WTC11 (cell line): ENCODE measurements at regions not wholly inside any gene's neighbourhood (a gene's known extent, or its start where the extent isn't known, plus 50 kb on each side); places are given as distances from the start of the nearest gene placed in this dataset.

ENCODE experiments used
- ATAC-seq: fragments of 200-7000 bp; cut with Tn5 transposase; 2 replicates; pipeline ENCODE4 v1.10.0; 2021; ENCODE audit warnings: mild to moderate bottlenecking, moderate library complexity
- CTCF ChIA-PET: fragments of 300-600 bp; sonication (Branson Sonifier 250); formaldehyde crosslinking; loops from one replicate; lab custom pipeline; 2021; ENCODE audit warnings: antibody characterized with exemption; lab: Charles Lee
- POLR2A ChIA-PET: fragments of 350-600 bp; sonication (Branson Sonifier 250); formaldehyde crosslinking; loops from one replicate; lab custom pipeline; 2021; ENCODE audit warnings: antibody characterized with exemption; lab: Charles Lee
- DNase-seq: peaks from one replicate; pipeline ENCODE4 v3.0.0; 2021; ENCODE audit warnings: low spot score
- H3K27ac Mint-ChIP-seq: 2 replicates; pipeline ENCODE4 v1.8.0; 2021; ENCODE audit warnings: mixed read lengths
- H3K27me3 Mint-ChIP-seq: 2 replicates; pipeline ENCODE4 v1.8.0; 2021; ENCODE audit warnings: low read depth, mild to moderate bottlenecking, moderate library complexity, mixed read lengths
- H3K36me3 Mint-ChIP-seq: 2 replicates; pipeline ENCODE4 v1.8.0; 2021; ENCODE audit warnings: mixed read lengths
- H3K4me1 Mint-ChIP-seq: 2 replicates; pipeline ENCODE4 v1.8.0; 2022; ENCODE audit warnings: mixed read lengths
- H3K4me3 Mint-ChIP-seq: 2 replicates; pipeline ENCODE4 v1.8.0; 2021; ENCODE audit warnings: mild to moderate bottlenecking, moderate library complexity, mixed read lengths
- H3K9me3 Mint-ChIP-seq: 2 replicates; pipeline ENCODE4 v1.8.0; 2021; ENCODE audit warnings: mixed read lengths
- CREM ChIP-seq: sonication (generic); formaldehyde crosslinking; IDR thresholded peaks from 2 replicates; pipeline ENCODE4 v1.8.1; 2022; ENCODE audit warnings: mild to moderate bottlenecking, missing genetic modification reagents, moderate library complexity
- FOXJ3 ChIP-seq: sonication (generic); formaldehyde crosslinking; IDR thresholded peaks from 2 replicates; pipeline ENCODE4 v1.9.0; 2021; ENCODE audit warnings: missing genetic modification reagents, mild to moderate bottlenecking, borderline replicate concordance
- FOXP1 ChIP-seq: sonication (generic); formaldehyde crosslinking; IDR thresholded peaks from 2 replicates; pipeline ENCODE4 v1.8.0; 2022; ENCODE audit warnings: missing genetic modification reagents, mild to moderate bottlenecking, moderate library complexity, borderline replicate concordance
- GRHL2 ChIP-seq: fragments of 250-450 bp; sonication (Bioruptor Pico); IDR thresholded peaks from 2 replicates; pipeline ENCODE4 v1.8.0; 2022; ENCODE audit warnings: mild to moderate bottlenecking, moderate library complexity; ENCODE audit not compliant: insufficient replicate concordance, severe bottlenecking
- IRF2 ChIP-seq: sonication (generic); formaldehyde crosslinking; IDR thresholded peaks from 2 replicates; pipeline ENCODE4 v1.8.0; 2022; ENCODE audit warnings: low read depth, missing genetic modification reagents, borderline replicate concordance
- KAT7 ChIP-seq: sonication (generic); formaldehyde crosslinking; IDR thresholded peaks from 2 replicates; pipeline ENCODE4 v1.8.1; 2023; ENCODE audit warnings: missing genetic modification reagents, mild to moderate bottlenecking, borderline replicate concordance
- PRRX2 ChIP-seq: fragments of 250-450 bp; sonication (Bioruptor Pico); IDR thresholded peaks from 2 replicates; pipeline ENCODE4 v1.8.0; 2021; ENCODE audit warnings: mild to moderate bottlenecking
- RELA ChIP-seq: sonication (generic); formaldehyde crosslinking; IDR thresholded peaks from 2 replicates; pipeline ENCODE4 v1.8.1; 2022; ENCODE audit warnings: missing genetic modification reagents, mild to moderate bottlenecking, borderline replicate concordance
- SMAD3 ChIP-seq: sonication (generic); formaldehyde crosslinking; IDR thresholded peaks from 2 replicates; pipeline ENCODE4 v1.8.0; 2022; ENCODE audit warnings: missing genetic modification reagents, mild to moderate bottlenecking, borderline replicate concordance
- TEAD4 ChIP-seq: sonication (generic); formaldehyde crosslinking; IDR thresholded peaks from 2 replicates; pipeline ENCODE4 v1.8.0; 2022; ENCODE audit warnings: mild to moderate bottlenecking, missing genetic modification reagents
- ZNF121 ChIP-seq: sonication (generic); formaldehyde crosslinking; IDR thresholded peaks from 2 replicates; pipeline ENCODE4 v1.8.0; 2023; ENCODE audit warnings: missing genetic modification reagents
- ZNF219 ChIP-seq: sonication (generic); formaldehyde crosslinking; IDR thresholded peaks from 2 replicates; pipeline ENCODE4 v1.8.0; 2023; ENCODE audit warnings: missing genetic modification reagents, mild to moderate bottlenecking, borderline replicate concordance
- TF ChIP-seq, protein P1 (sequence below): fragments of 250-450 bp; sonication (Bioruptor Pico); IDR thresholded peaks from 2 replicates; pipeline ENCODE4 v1.8.0; 2021; ENCODE audit warnings: mild to moderate bottlenecking
- TF ChIP-seq, protein P2 (sequence below): fragments of 250-450 bp; sonication (Bioruptor Pico); conservative IDR thresholded peaks from 2 replicates; pipeline ENCODE4 v1.9.0; 2021; ENCODE audit warnings: mild to moderate bottlenecking
- TF ChIP-seq, protein P3 (sequence below): sonication (generic); formaldehyde crosslinking; IDR thresholded peaks from 2 replicates; pipeline ENCODE4 v1.8.1; 2023; ENCODE audit warnings: mild to moderate bottlenecking, missing genetic modification reagents, moderate library complexity
- TF ChIP-seq, protein P4 (sequence below): fragments of 200-600 bp; IDR thresholded peaks from 2 replicates; pipeline ENCODE4 v1.8.0; 2022; ENCODE audit warnings: antibody characterized with exemption
- TF ChIP-seq, protein P5 (sequence below): sonication (generic); formaldehyde crosslinking; IDR thresholded peaks from 2 replicates; pipeline ENCODE4 v1.8.1; 2023; ENCODE audit warnings: mild to moderate bottlenecking, missing genetic modification reagents
- TF ChIP-seq, protein P6 (sequence below): fragments of 250-450 bp; sonication (Bioruptor Pico); IDR thresholded peaks from 2 replicates; pipeline ENCODE4 v2.1.2; 2022; ENCODE audit warnings: mild to moderate bottlenecking, moderate library complexity

DNA sequence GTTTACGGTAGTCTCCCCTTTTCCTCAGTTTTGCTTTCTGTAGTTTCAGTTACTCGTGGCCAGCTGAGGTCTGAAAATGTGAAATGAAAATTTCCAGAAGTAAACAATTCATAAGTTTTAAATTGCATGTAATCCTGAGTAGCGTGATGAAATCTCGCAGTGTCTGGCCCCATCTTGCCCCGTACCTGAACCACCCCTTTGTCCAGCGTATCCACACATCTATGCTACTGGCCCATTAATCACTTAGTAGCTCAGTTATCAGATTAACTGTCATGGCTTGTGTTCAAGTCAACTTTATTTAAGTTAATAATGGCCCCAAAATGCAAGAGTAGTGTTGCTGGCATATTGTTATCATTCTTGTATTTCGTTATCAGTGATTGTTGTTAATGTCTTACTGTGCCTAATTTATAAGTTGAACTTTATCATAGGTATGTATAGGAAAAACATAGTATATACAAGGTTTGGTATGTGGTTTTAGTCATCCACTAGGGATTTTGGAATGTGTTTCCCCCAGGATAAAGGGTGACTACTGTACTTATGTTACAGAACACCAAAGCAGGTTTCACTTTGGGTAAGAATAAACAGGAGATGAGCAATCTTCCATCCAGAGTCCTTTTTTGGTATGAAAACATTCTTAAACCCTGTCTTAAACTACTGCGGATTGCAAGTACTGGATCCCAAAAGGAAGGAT lies 118.4 kb upstream of the KCNN2 start (continued):
- TF ChIP-seq, protein P1, sequence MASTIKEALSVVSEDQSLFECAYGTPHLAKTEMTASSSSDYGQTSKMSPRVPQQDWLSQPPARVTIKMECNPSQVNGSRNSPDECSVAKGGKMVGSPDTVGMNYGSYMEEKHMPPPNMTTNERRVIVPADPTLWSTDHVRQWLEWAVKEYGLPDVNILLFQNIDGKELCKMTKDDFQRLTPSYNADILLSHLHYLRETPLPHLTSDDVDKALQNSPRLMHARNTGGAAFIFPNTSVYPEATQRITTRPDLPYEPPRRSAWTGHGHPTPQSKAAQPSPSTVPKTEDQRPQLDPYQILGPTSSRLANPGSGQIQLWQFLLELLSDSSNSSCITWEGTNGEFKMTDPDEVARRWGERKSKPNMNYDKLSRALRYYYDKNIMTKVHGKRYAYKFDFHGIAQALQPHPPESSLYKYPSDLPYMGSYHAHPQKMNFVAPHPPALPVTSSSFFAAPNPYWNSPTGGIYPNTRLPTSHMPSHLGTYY: no peak
- TF ChIP-seq TEAD4 (CRISPR knock-in tag): no peak
- TF ChIP-seq, protein P2, sequence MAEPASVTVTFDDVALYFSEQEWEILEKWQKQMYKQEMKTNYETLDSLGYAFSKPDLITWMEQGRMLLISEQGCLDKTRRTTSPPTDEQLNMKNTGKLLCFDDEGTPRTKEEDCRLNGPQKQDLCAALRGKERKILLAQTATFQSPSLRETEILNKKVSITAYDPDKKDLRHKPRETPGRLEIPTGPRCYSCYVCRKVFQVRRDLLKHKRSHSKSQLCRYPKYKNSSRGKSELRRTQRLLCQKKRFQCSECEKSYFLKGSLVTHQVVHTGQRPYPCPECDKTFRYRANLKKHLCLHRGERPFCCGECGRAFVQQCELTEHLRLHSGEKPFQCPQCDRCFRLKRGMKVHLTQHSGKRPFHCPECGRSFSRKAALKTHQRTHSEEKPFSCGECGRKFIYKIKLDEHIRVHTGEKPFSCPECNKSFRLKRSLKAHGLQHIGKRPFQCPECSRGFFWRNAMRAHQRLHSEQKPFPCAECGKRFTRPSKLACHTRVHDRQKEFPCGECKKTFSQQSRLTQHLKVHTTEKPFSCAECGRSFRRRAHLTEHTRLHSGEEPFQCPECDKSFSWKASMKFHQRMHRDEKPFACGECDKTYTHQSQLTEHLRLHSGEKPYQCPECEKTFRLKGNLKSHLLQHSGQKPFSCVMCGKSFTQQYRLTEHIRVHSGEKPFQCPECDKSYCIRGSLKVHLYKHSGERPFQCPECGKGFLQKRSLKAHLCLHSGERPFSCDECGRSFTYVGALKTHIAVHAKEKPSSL (CRISPR knock-in tag): no peak
- TF ChIP-seq RELA (CRISPR knock-in tag): no peak
- no peak for TF ChIP-seq FOXJ3
- TF ChIP-seq SMAD3 (CRISPR knock-in tag): no peak
- TF ChIP-seq, protein P3, sequence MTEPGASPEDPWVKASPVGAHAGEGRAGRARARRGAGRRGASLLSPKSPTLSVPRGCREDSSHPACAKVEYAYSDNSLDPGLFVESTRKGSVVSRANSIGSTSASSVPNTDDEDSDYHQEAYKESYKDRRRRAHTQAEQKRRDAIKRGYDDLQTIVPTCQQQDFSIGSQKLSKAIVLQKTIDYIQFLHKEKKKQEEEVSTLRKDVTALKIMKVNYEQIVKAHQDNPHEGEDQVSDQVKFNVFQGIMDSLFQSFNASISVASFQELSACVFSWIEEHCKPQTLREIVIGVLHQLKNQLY: no peak
- TF ChIP-seq, all 79 proteins: peak for 0

DNA sequence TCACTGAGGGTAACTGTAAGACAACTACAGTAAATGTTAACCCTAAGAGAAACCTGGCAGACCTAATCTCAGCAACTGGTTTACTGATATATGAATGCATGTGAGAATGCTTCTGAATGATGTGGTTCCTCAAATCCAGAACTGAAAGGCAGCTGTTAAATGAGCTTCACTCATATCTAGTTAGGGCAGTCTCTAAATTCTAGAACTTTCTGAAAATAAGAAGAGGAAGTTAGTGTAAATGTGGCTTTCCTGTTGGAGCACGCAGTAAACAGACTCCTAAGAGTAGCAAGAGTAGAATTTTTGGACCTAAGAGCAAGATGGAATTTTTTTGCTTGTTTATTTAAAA lies 117.9 kb upstream of the KCNN2 start:
- ATAC-seq (no peak), DNase-seq (no peak)
- POLR2A ChIA-PET: no interaction called here
- Mint-ChIP-seq H3K9me3 (no peaks in the 10 kb centered on the region), H3K36me3 (no peaks in the 10 kb centered on the region), H3K4me3 (no peak overlapping the region), H3K27ac (peak overlapping the region; percentile 26; the same call in 1 of the 2 replicates), H3K27me3 (no peaks in the 10 kb centered on the region), H3K4me1 (no peaks in the 10 kb centered on the region)
- TF ChIP-seq, protein P2 (CRISPR knock-in tag): no peak
- TF ChIP-seq FOXP1: no peak
- TF ChIP-seq, protein P4, sequence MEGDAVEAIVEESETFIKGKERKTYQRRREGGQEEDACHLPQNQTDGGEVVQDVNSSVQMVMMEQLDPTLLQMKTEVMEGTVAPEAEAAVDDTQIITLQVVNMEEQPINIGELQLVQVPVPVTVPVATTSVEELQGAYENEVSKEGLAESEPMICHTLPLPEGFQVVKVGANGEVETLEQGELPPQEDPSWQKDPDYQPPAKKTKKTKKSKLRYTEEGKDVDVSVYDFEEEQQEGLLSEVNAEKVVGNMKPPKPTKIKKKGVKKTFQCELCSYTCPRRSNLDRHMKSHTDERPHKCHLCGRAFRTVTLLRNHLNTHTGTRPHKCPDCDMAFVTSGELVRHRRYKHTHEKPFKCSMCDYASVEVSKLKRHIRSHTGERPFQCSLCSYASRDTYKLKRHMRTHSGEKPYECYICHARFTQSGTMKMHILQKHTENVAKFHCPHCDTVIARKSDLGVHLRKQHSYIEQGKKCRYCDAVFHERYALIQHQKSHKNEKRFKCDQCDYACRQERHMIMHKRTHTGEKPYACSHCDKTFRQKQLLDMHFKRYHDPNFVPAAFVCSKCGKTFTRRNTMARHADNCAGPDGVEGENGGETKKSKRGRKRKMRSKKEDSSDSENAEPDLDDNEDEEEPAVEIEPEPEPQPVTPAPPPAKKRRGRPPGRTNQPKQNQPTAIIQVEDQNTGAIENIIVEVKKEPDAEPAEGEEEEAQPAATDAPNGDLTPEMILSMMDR: no peak
- CTCF ChIA-PET: no interaction called here

DNA sequence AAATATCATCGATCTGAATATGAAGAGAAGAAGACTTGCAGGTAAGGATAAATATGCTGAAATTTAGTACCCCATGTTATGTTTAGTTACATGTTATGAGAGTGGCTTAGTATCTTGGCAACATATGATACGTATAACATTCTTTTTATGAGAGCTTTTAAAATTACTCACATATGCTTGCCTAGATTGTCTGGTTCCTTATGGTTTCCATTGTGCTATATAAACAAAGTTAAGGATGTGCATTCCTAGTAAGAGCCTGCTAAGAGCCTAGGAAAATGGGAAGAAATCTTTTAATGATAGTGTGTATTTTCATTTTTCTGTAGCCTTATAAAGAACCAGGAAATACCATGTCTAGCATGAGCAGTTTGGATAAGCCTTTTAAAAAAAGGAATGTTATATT lies 112.0 kb upstream of the KCNN2 start:
- H3K4me1 Mint-ChIP-seq: peaks cover 7% of the 10 kb centered on the region; the same call in 1 of the 2 replicates
- DNase-seq: no peak
- H3K27me3 Mint-ChIP-seq: no peaks in the 10 kb centered on the region
- ChIA-PET CTCF (interaction anchor here (0.6 kb wide), 1 partner anchor 265 kb away, joined by 5 read pairs; no protein-coding TSS in a partner anchor), POLR2A (no interaction called here)
- H3K9me3 Mint-ChIP-seq: no peaks in the 10 kb centered on the region
- no peak overlapping the region for H3K27ac Mint-ChIP-seq
- no peak for ATAC-seq
- H3K36me3 Mint-ChIP-seq: no peaks in the 10 kb centered on the region
- no peak overlapping the region for H3K4me3 Mint-ChIP-seq
- TF ChIP-seq, protein P5, sequence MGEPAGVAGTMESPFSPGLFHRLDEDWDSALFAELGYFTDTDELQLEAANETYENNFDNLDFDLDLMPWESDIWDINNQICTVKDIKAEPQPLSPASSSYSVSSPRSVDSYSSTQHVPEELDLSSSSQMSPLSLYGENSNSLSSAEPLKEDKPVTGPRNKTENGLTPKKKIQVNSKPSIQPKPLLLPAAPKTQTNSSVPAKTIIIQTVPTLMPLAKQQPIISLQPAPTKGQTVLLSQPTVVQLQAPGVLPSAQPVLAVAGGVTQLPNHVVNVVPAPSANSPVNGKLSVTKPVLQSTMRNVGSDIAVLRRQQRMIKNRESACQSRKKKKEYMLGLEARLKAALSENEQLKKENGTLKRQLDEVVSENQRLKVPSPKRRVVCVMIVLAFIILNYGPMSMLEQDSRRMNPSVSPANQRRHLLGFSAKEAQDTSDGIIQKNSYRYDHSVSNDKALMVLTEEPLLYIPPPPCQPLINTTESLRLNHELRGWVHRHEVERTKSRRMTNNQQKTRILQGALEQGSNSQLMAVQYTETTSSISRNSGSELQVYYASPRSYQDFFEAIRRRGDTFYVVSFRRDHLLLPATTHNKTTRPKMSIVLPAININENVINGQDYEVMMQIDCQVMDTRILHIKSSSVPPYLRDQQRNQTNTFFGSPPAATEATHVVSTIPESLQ (CRISPR knock-in tag): no peak
- TF ChIP-seq FOXP1 (no peak), KAT7 (CRISPR knock-in tag) (no peak), GRHL2 (CRISPR knock-in tag) (no peak), ZNF121 (no peak), IRF2 (CRISPR knock-in tag) (no peak), ZNF219 (CRISPR knock-in tag) (no peak), CREM (no peak), PRRX2 (no peak)
- TF ChIP-seq, protein P2 (CRISPR knock-in tag): no peak
- TF ChIP-seq, protein P6, sequence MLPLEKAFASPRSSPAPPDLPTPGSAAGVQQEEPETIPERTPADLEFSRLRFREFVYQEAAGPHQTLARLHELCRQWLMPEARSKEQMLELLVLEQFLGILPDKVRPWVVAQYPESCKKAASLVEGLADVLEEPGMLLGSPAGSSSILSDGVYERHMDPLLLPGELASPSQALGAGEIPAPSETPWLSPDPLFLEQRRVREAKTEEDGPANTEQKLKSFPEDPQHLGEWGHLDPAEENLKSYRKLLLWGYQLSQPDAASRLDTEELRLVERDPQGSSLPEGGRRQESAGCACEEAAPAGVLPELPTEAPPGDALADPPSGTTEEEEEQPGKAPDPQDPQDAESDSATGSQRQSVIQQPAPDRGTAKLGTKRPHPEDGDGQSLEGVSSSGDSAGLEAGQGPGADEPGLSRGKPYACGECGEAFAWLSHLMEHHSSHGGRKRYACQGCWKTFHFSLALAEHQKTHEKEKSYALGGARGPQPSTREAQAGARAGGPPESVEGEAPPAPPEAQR (CRISPR knock-in tag): no peak
